SK-N-SH (cell line): ENCODE measurements at regions not wholly inside any gene's neighbourhood (a gene's known extent, or its start where the extent isn't known, plus 50 kb on each side); places are given as distances from the start of the nearest gene placed in this dataset.

Experiments used
- CTCF ChIA-PET: fragments of 300-600, 350-600 bp; formaldehyde crosslinking; extraction: SDS; loops from one replicate; lab custom pipeline; 2021; lab: Yijun Ruan, JAX
- POLR2A ChIA-PET: fragments of 350-600 bp; sonication (Branson Sonifier 250); formaldehyde crosslinking; extraction: SDS; loops from one replicate; lab custom pipeline; 2020; ENCODE audit warnings: antibody characterized with exemption, inconsistent platforms; lab: Yijun Ruan, JAX
- DNase-seq: peaks from one replicate; pipeline ENCODE4 v3.0.0; 2012
- H2AFZ ChIP-seq: fragments of 200-600 bp; sonication (generic); 2 replicates; pipeline ENCODE4 v1.8.1; 2016; ENCODE audit warnings: antibody characterized with exemption, mild to moderate bottlenecking, low read depth
- H3F3A ChIP-seq: fragments of 200-600 bp; sonication (generic); replicated peaks from 2 replicates; pipeline ENCODE3; 2016; ENCODE audit warnings: antibody characterized with exemption, mild to moderate bottlenecking; ENCODE audit not compliant: insufficient read depth
- H3K27ac ChIP-seq, 2 experiments: fragments of 200-500 bp in 1 of 2; fragments of 200-600 bp in 1 of 2; sonication (Bioruptor generic) in 1 of 2; sonication (generic), shearing (Covaris generic) in 1 of 2; 2 replicates each; pipeline versions ENCODE4 v1.5.1 to v1.6.1; 2014 to 2016; ENCODE audit warnings: low read depth in 2 of 2, inconsistent platforms in 1 of 2, low read length in 1 of 2, mild to moderate bottlenecking in 1 of 2, mixed read lengths in 1 of 2
- H3K27me3 ChIP-seq: fragments of 200-600 bp; sonication (generic), shearing (Covaris generic); 2 replicates; pipeline ENCODE4 v1.6.1; 2016; ENCODE audit warnings: mixed run types; ENCODE audit not compliant: insufficient read depth
- H3K36me3 ChIP-seq, 2 experiments: fragments of 200-500 bp in 1 of 2; fragments of 200-600 bp in 1 of 2; sonication (Bioruptor generic) in 1 of 2; sonication (generic) in 1 of 2; replicated peaks in 1 of 2; 2 replicates each; pipeline versions ENCODE3 to v1.5.1; 2014 to 2016; ENCODE audit warnings: low read length in 1 of 2, mild to moderate bottlenecking in 1 of 2; ENCODE audit not compliant: insufficient read depth in 2 of 2, control insufficient read depth in 1 of 2
- H3K4me1 ChIP-seq, 2 experiments: fragments of 200-500 bp in 1 of 2; fragments of 200-600 bp in 1 of 2; sonication (Bioruptor generic) in 1 of 2; sonication (generic), shearing (Covaris generic) in 1 of 2; 2 replicates each; pipeline versions ENCODE4 v1.5.1 to v1.6.1; 2014 to 2016; ENCODE audit warnings: low read depth in 1 of 2, low read length in 1 of 2, mixed run types in 1 of 2; ENCODE audit not compliant: insufficient read depth in 2 of 2, control insufficient read depth in 1 of 2
- H3K4me2 ChIP-seq: fragments of 200-600 bp; sonication (generic), shearing (Covaris generic); 2 replicates; pipeline ENCODE4 v1.6.1; 2017; ENCODE audit warnings: mixed run types
- H3K4me3 ChIP-seq, 2 experiments: fragments of 200-500 bp in 1 of 2; fragments of 200-600 bp in 1 of 2; sonication (Bioruptor generic) in 1 of 2; sonication (generic), shearing (Covaris generic) in 1 of 2; 2 replicates each; pipeline versions ENCODE4 v1.5.1 to v1.8.1; 2014 to 2016; ENCODE audit warnings: low read depth in 2 of 2, inconsistent platforms in 1 of 2, low read length in 1 of 2, mild to moderate bottlenecking in 1 of 2, mixed read lengths in 1 of 2, moderate library complexity in 1 of 2
- H3K79me2 ChIP-seq: fragments of 200-600 bp; sonication (generic); 2 replicates; pipeline ENCODE4 v1.8.1; 2017; ENCODE audit warnings: mild to moderate bottlenecking; ENCODE audit not compliant: insufficient read depth
- H3K9ac ChIP-seq: fragments of 200-600 bp; sonication (generic); 2 replicates; pipeline ENCODE4 v1.6.1; 2017; ENCODE audit warnings: mixed run types
- H3K9me2 ChIP-seq: fragments of 200-600 bp; sonication (generic); 2 replicates; pipeline ENCODE4 v1.6.1; 2017; ENCODE audit warnings: mixed run types
- H3K9me3 ChIP-seq: fragments of 200-600 bp; sonication (generic); 2 replicates; pipeline ENCODE4 v1.6.1; 2017; ENCODE audit warnings: mixed run types, mild to moderate bottlenecking, moderate library complexity
- H4K20me1 ChIP-seq: fragments of 200-600 bp; sonication (generic); 2 replicates; pipeline ENCODE4 v1.6.1; 2017; ENCODE audit warnings: mild to moderate bottlenecking, mixed run types; ENCODE audit not compliant: insufficient read depth
- CHD2 ChIP-seq: fragments of 150-350 bp; IDR thresholded peaks from 2 replicates; pipeline ENCODE4 v1.6.1; 2018; ENCODE audit warnings: low read length; ENCODE audit not compliant: partially characterized antibody
- EZH2phosphoT487 ChIP-seq: fragments of 200-600 bp; sonication (generic); IDR thresholded peaks from 2 replicates; pipeline ENCODE4 v1.6.1; 2017; ENCODE audit warnings: low read depth, mixed run types, mild to moderate bottlenecking, antibody characterized with exemption, moderate library complexity, borderline replicate concordance
- FOXJ3 ChIP-seq: sonication (generic); formaldehyde crosslinking; IDR thresholded peaks from 2 replicates; pipeline ENCODE4 v1.5.1; 2020; ENCODE audit warnings: mild to moderate bottlenecking, missing genetic modification reagents
- FOXM1 ChIP-seq: IDR thresholded peaks from 2 replicates; pipeline ENCODE4 v1.4.0; 2012; ENCODE audit warnings: low read depth, mild to moderate bottlenecking
- GABPA ChIP-seq: IDR thresholded peaks from 2 replicates; pipeline ENCODE4 v1.4.0; 2012; ENCODE audit warnings: low read depth, mild to moderate bottlenecking
- MAX ChIP-seq: IDR thresholded peaks from 2 replicates; pipeline ENCODE4 v1.4.0; 2012; ENCODE audit warnings: low read depth
- MEF2A ChIP-seq: IDR thresholded peaks from 2 replicates; pipeline ENCODE4 v1.4.0; 2012; ENCODE audit warnings: low read depth, borderline replicate concordance
- NFIC ChIP-seq: IDR thresholded peaks from 2 replicates; pipeline ENCODE4 v1.4.0; 2012; ENCODE audit warnings: borderline replicate concordance
- RAD21 ChIP-seq: IDR thresholded peaks from 2 replicates; pipeline ENCODE4 v1.6.1; 2012; ENCODE audit warnings: mild to moderate bottlenecking, low read length
- REST ChIP-seq: IDR thresholded peaks from 2 replicates; pipeline ENCODE4 v1.6.1; 2012; ENCODE audit warnings: mild to moderate bottlenecking, low read depth, low read length, moderate library complexity
- RXRA ChIP-seq: IDR thresholded peaks from 2 replicates; pipeline ENCODE4 v1.4.0; 2012; ENCODE audit warnings: low read depth, mild to moderate bottlenecking, borderline replicate concordance
- TAF1 ChIP-seq: IDR thresholded peaks from 2 replicates; pipeline ENCODE4 v1.6.1; 2012; ENCODE audit warnings: low read depth, mild to moderate bottlenecking, low read length, moderate library complexity, borderline replicate concordance
- USF1 ChIP-seq: IDR thresholded peaks from 2 replicates; pipeline ENCODE4 v1.4.0; 2012; ENCODE audit warnings: low read depth, borderline replicate concordance
- ZBTB33 ChIP-seq: IDR thresholded peaks from 2 replicates; pipeline ENCODE4 v1.4.0; 2012; ENCODE audit warnings: low read depth, borderline replicate concordance
- WGBS: methylation state at CpG from one replicate; pipeline ENCODE4 v1.1.6; 2017; ENCODE audit warnings: low lambda C conversion rate; 5-methylcytosine and 5-hydroxymethylcytosine counted together

GRCh38 chr2:200127848-200128247, 172.5 kb downstream of the MAIP1 start (continued):
- TF ChIP-seq REST (no peak), TAF1 (no peak), GABPA (no peak), ZBTB33 (no peak), MEF2A (no peak), USF1 (no peak)

- CTCF ChIA-PET, result interaction anchor here (1.0 kb wide), 1 partner anchor 10 kb away, joined by 5 read pairs; no protein-coding TSS in a partner anchor
- no peaks in the 10 kb centered on the region; the same call in 1 of the 2 replicates for H3K27me3 ChIP-seq
- POLR2A ChIA-PET, result no interaction called here
- no peaks in the 10 kb centered on the region for H3K36me3 ChIP-seq
- no peak overlapping the region for H3K4me2 ChIP-seq
- WGBS, result 72% methylated on average over 5 of the region's 5 CpGs
- H3K4me1 ChIP-seq, result peaks cover 0 to 2% of the 10 kb centered on the region in 2 experiments; a peak in 1 of 4 replicates
- no peaks in the 10 kb centered on the region for H3K9me3 ChIP-seq
- no peaks in the 10 kb centered on the region for H3F3A ChIP-seq
- TF ChIP-seq ZBTB33 (no peak), FOXM1 (no peak), CHD2 (no peak), EZH2phosphoT487 (no peak), FOXJ3 (CRISPR knock-in tag) (no peak), RAD21 (no peak), NFIC (no peak), RXRA (no peak), MAX (no peak)
- H4K20me1 ChIP-seq, result no peaks in the 10 kb centered on the region
- no peak for DNase-seq
- H3K27ac ChIP-seq, result no peak overlapping the region
- H3K79me2 ChIP-seq, result no peaks in the 10 kb centered on the region
- no peak overlapping the region for H3K4me3 ChIP-seq
- no peak overlapping the region for H3K9ac ChIP-seq
- no peak overlapping the region for H2AFZ ChIP-seq
- no peaks in the 10 kb centered on the region for H3K9me2 ChIP-seq
Measured at GRCh38 chr2:200128296-200128695, 172.9 kb downstream of the MAIP1 start.
